K562 (cell line): ENCODE measurements at regions not wholly inside any gene's neighbourhood (a gene's known extent, or its start where the extent isn't known, plus 50 kb on each side); places are given as distances from the start of the nearest gene placed in this dataset.

Source experiments
- ATF7 ChIP-seq: fragments of 450-650 bp; IDR thresholded peaks from 2 replicates; pipeline ENCODE4 v1.7.1; 2014; ENCODE audit warnings: mild to moderate bottlenecking, moderate library complexity
- CTCF ChIP-seq, 3 experiments: IDR thresholded peaks in 2 of 3; conservative IDR thresholded peaks in 1 of 3; 2 replicates each; pipeline ENCODE4 v1.5.1; 2011 to 2012; ENCODE audit warnings: low read length in 3 of 3, mild to moderate bottlenecking in 3 of 3, control low read depth in 2 of 3, improper control_type of control experiment in 1 of 3, inconsistent platforms in 1 of 3, low read depth in 1 of 3, mixed read lengths in 1 of 3, moderate library complexity in 1 of 3; ENCODE audit not compliant: insufficient read depth in 2 of 3
- E2F1 ChIP-seq: sonication (generic); formaldehyde crosslinking; IDR thresholded peaks from 2 replicates; pipeline ENCODE4 v1.8.1; 2023; ENCODE audit warnings: mild to moderate bottlenecking, missing genetic modification reagents, moderate library complexity
- HDAC6 ChIP-seq: IDR thresholded peaks from 2 replicates; pipeline ENCODE4 v1.6.1; 2012; ENCODE audit warnings: low read depth, mild to moderate bottlenecking, control low read depth, inconsistent platforms, low read length, moderate library complexity
- JUNB ChIP-seq: fragments of 450-650 bp; formaldehyde crosslinking; conservative IDR thresholded peaks from 2 replicates; pipeline ENCODE4 v1.4.0; 2020; ENCODE audit warnings: mild to moderate bottlenecking
- MAX ChIP-seq: sonication (generic); formaldehyde crosslinking; IDR thresholded peaks from 2 replicates; pipeline ENCODE4 v1.9.0; 2022; ENCODE audit warnings: mild to moderate bottlenecking, missing genetic modification reagents
- PREB ChIP-seq: sonication (generic); formaldehyde crosslinking; IDR thresholded peaks from 2 replicates; pipeline ENCODE4 v1.8.1; 2023; ENCODE audit warnings: mild to moderate bottlenecking, missing genetic modification reagents
- U2AF1 ChIP-seq: fragments of 200-400 bp; formaldehyde crosslinking; optimal IDR thresholded peaks from 2 replicates; pipeline ENCODE3; 2017; ENCODE audit warnings: mild to moderate bottlenecking, low read depth, low read length, moderate library complexity
- ZNF165 ChIP-seq: fragments of 250-450 bp; sonication (Bioruptor Pico); IDR thresholded peaks from 2 replicates; pipeline ENCODE4 v1.4.0; 2020; ENCODE audit warnings: borderline replicate concordance
- ZNF282 ChIP-seq: sonication (generic); formaldehyde crosslinking; IDR thresholded peaks from 2 replicates; pipeline ENCODE4 v1.8.1; 2023; ENCODE audit warnings: missing genetic modification reagents
- ZNF436 ChIP-seq: fragments of 250-450, 450-650 bp; sonication (Bioruptor Pico); formaldehyde crosslinking; IDR thresholded peaks from 2 replicates; pipeline ENCODE4 v1.7.0; 2020; ENCODE audit warnings: mild to moderate bottlenecking

GRCh38 chr12:92259291-92259690 lies 113.6 kb upstream of the BTG1 start:
- TF ChIP-seq HDAC6 (no peak), U2AF1 (no peak), E2F1 (CRISPR knock-in tag) (no peak), ATF7 (no peak), PREB (CRISPR knock-in tag) (no peak), MAX (CRISPR knock-in tag) (no peak), CTCF (IDR thresholded peaks at IDR 0.05 in 2 of 3, conservative IDR thresholded peaks at IDR 0.05 in 1 of 3; ENCODE audit: insufficient read depth in 2 of 3, low read depth in 1 of 3, low read length in 3 of 3) (no peak), ZNF436 (CRISPR knock-in tag) (no peak), ZNF165 (CRISPR knock-in tag) (no peak), ZNF282 (no peak), JUNB (CRISPR knock-in tag) (no peak)
